NCI-H1105 (cell line): ENCODE measurements at regions not wholly inside any gene's neighbourhood (a gene's known extent, or its start where the extent isn't known, plus 50 kb on each side); places are given as distances from the start of the nearest gene placed in this dataset.
"Not testable (repeated sequence)": the region's sequence is repeated elsewhere in the genome, so short reads cannot be mapped to it uniquely, and the experiment has no call there.

ENCODE experiments used
- DNase-seq: peaks from one replicate; lab custom pipeline; 2025; lab: John Stamatoyannopoulos, UW

DNA sequence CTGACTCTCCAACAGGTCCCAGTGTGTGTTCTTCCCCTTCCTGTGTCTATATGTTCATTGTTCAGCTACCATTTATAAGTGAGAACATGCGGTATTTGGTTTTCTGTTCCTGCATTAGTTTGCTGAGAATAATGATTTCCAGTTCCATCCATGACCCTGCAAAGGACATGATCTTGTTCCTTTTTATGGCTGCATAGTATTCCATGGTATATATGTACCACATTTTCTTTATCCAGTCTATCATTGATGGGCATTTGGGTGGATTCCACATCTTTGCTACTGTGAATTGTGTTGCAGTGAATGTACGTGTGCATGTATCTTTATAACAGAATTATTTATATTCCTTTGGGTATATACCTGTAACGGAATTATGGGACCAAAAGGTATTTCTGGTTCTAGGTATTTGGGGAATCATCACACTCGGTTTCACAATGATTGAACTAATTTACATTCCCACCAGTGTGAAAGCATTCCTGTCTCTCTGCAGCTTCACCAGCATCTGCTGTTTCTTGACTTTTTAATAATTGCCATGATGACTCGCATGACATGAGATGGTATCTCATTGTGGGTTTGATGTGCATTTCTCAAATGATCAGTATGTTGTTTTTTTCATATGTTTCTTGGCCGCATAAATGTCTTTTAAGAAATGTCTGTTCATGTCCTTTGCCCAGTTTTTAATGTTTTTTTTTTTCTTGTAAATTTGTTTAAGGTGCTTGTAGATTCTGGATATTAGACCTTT is 60.2 kb downstream of the LSMEM1 start:
- no peak for DNase-seq

DNA sequence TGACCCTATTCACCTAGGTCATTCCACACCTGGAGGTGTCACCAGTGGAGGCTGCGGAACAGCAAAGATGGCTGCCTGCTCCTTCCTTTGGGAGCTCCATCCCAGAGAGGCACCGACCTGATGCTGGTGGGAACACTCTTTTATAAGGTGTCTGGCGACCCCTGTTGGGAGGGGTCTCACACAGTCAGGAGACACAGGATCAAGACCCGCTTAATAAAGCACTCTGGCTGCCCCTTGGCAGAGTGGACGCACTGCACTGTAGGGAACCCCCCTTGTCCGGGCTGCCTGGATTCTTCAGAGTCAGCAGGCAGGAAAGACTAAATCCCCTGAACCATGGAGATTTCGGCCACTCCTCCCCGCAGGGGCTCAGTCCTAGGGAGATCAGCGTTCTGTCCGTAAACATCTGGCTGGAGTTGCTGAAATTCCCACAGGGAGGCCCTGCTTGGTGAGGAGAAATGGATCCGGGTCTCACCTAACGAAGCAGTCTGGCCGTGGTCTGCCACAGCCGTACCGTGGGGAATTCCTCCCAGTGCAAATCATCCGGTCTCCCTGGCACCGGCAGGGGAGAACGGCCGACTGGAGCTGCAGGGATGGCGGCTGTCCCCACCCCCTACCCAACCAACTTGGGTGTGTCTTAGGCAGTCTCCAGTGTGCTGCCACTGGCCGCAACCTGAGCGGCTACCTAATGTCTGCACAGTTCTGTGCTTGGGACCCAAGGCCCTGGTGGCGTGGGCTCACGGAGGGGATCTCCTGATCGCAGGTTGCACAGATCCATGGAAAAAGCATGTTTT is 66.1 kb downstream of the LSMEM1 start:
- DNase-seq, result no peak

DNA sequence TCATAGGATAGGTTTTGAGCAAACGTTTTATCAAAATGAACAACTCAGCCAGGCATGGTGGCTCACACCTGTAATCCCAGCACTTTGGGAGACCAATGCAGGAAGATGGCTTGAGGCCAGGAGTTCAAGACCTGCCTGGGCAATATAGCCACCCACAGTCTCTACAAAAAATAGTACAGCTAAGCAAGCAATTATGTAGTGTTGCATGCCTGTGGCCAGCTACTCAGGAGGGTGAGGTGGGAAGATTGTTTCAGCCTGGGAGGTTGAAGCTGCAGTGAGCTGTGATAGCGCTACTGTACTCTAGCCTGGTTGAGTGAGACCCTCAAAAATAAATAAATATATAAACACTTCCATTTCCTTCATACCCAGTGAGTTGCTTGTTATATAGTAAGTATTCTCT is 67.1 kb downstream of the LSMEM1 start:
- no peak for DNase-seq

DNA sequence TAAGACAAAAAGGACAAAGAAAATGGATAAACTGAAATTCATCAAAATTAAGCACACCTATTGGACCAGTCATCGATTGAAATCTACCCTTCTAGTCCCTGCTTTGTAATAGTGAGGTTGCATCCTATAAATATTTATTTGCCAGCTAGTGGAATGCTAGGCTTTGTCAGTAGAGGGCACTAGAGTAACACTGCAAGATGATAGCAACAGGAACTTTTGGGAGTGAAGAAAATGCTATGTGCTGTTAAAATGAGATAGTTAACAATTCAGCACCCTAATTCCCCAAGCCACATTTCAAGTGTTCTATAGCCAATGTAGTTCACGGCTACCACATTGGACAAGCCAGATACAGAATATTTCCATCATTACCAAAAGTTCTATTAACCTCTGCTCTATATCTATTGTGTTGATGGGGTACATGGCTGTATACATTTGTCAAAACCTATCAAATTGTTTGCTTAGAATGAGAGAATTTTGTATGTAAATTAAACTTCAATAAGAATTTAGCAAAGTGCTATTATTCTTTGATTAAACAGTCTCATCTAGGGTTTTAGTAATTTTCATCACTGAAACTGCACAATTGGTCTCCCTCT is 69.8 kb downstream of the LSMEM1 start:
- DNase-seq, result no peak

DNA sequence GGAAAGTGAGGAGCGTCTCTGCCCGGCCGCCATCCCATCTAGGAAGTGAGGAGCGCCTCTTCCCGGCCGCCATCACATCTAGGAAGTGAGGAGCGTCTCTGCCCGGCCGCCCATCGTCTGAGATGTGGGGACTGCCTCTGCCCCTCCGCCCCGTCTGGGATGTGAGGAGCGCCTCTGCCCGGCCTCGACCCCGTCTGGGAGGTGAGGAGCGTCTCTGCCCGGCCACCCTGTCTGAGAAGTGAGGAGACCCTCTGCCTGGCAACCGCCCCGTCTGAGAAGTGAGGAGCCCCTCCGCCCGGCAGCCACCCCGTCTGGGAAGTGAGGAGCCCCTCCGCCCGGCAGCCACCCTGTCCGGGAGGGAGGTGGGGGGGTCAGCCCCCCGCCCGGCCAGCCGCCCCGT is 70.7 kb downstream of the LSMEM1 start:
- DNase-seq, result not testable (repeated sequence)

DNA sequence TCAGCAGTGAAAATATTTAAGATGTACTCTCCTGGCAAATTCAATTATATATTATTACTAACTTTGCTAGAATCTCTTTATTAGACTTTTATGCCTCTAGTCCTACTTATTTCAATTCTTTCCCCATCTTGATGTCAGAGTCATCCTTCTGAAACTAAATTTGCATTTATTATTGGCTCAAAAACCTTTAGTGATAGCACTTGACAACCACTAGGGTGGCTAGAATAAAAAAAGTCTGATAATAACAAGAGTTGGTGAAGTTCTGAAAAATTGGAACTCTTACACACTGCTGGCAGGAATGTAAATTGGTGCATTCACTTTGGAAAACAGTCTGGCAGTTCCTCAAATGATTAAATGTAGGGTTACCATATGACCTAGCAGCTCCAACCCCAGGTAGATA is 73.8 kb downstream of the LSMEM1 start:
- DNase-seq, result no peak

DNA sequence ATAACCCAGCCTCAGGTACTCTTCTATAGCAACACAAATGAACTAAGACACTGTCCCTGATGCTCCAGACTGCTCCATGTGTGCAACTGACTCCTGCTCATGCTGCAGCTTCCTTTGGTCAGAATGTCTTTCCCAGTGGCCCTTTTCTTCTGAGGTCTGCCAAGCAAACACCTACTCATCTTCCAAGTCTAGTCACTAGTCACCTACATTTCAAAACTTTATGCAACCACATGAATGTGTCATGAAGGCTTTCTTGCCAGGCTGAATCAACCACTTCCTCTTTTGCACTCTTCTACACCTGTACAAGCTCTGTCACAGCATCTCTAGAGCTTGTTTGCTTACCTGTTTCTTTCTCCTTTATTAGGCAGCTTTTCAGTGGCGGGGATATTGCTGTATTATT is 75.8 kb downstream of the LSMEM1 start:
- DNase-seq, result no peak

DNA sequence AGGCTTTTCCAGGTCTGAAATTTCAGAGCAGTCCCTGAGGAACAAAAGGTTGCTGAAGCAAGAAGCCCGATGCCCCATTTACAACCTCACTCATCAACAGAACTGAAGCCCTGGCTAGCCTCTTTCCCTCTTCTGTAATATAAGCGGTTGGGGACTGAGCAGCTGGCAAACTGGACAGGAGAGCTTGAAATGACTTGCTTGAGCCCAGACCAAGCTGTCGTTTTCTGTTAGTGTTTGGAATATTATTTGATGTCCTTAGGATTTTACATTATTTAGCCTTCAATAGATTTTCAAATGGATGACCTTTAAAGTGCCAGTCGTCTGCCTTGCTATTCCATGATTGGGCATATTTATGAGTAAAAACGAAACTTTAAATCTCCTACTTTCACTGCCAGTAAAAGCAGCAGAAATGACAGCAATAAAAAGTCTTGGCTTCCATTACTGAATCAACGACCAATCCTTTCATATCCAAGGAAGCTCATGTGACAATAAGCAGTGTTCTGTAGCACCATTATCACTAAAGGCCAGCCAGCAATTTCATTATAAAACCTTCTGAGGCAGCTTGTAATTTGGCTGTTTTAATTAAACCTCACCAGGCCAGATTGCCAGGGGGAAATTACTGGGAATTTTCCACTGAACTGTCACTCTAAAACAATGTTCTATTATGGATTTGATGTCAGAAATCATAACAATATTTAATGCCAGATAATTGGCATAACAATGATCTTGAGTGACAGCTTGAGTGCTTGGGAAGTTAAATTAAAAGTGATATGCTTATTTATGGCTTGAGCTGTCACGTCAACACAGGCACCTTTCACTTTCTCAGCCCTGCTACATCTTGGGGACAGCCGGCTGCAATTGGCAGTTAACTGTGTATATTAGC is 85.9 kb downstream of the LSMEM1 start:
- DNase-seq, result peak; percentile 64

DNA sequence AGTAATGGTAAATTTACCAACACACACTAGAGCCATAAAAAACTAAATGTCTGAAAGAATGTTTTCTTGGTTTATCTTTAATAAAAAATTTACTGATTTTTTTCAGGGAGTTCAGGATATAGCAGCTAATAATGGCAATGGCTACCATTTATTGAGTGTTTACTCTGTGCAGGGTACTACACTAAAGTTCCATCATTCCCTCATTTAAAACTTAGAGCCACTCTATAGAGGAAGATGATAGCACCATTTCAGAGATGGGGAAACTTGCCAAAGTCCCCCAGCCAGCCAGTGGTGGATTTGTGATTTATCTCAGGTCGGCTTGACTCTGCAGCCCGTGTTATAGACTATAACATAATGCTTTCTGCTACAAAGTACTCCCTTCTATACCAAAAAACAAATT is 86.6 kb downstream of the LSMEM1 start:
- no peak for DNase-seq

DNA sequence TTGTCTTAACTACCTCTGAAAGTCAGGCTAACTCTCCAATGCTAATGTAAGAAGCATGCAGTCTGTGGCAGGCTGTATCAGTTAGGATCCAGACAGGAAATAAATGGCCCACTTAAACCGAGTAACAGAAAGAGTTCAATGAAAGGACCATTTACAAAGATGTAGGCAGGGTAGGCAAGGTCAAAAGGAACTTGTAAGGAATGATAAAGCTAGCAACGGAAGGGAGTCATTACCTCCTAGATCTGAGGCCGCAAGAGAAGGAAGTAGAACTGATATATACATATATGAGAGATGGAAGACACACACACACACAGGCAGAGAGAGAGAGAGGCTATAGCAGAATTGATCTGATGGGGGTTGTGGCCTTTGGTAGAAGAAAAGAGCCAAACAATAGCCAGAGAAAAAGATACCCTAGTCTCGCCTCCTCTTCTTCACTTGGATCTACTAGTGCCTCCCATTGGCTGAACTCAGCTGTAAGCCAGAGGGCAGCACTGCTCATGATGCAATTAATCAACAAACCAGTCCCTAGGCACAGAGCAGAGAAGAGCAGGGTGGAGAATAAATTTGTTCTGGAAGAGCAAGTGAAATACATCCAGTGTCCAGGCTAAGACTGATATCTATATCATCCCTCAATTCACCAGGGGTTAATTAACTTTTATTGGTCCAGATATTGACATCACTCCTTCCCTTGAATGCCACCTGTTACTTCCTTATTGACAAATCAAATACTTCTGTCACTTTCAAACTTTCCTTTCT is 91.2 kb downstream of the LSMEM1 start:
- DNase-seq, result no peak

DNA sequence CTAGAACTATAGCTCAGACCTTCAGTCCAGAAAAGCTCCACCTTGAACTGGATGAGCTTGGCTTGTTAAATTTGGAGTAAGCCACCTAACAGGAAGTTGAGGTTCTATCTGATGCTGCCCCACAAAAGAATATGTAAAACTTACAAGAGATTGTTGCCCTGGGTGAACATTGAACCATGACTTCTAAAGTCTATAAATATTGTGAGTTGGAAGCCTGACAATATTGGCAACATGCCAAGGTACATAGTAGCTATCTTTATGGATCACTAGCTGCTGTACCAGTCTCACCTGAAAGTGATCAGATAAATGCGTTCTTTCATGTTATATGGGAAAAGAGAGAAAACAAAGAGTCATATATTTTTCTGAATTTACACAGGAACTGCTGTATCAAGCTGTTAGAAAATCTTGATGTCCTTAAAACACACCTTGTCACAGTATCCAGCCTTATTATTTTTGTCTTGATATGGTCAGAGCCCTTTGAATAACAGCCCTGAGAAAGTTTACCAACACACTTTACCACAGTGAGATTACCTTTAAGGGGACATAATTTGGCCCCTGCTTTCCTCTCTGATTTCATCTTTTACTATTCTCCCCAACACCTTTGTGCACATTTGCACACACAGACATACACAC is 92.0 kb downstream of the LSMEM1 start:
- peak; percentile 65 for DNase-seq

DNA sequence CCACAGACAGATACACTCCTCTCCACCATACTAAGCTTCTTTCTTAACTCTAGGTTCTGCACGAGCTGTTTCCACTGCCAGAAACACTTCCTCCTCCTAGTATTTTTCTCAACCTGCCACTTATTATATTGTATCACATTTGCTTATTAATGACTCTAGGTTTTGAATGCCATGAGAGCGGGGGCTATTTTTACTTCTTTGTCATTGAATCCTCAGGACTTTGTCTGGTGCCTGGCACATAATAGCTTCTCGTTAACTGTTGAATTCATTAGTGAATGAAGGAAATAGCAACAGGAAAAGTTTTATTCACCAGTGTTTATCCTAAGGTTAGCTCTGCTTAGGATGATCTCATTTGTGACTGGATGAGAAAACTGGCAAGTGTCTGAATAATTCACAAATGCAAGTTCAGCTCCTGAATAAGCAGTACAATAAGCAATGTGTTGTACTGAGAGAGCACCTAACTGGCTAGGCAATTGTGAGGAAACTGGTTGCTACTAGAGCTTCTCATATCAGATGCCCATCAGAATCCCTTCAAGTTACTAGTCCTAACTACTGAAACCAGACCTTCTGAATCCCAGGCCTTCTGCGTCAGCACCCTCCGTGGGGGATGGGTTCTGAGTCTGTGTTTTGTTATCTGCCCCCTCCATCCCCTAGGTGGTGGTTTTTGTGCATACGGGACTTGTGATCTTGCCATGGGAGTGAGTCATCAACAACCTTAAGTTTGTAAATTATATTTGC is 92.7 kb downstream of the LSMEM1 start:
- DNase-seq, result no peak

DNA sequence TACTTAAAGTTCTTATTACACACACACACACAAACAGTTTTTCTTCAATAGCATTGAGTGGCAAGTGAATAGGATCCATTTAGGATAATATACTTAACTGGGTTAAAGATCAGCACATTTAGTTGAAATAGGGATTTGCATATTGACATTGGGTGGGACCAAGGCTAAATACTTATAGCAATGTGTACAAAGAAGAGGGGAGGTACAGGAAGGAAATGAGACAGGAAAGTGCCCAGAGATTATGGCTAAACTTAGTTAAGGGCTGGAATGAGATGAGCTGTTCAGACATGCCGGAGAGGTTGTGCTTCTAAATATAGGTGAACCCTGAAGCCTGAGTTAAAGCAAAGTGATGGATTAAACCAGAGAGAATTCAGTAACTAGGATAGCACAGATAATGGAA is 95.1 kb downstream of the LSMEM1 start:
- no peak for DNase-seq

DNA sequence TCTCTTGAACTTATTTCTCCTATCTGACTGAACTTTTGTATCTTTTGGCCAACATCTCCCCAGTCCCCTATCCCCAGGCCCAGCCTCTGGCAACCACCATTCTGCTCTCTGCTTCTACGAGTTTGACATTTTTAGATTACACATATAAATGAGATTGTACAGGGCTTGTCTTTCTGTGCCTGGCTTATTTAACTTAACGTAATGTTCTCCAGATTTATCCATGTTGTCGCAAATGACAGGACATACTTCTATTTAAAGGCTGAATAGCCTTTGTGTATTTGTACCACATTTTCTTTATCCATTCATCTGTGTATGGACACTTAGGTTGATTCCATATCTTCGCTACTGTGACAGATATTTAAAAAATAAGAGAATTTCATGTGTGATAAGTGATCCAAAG is 98.6 kb downstream of the LSMEM1 start:
- no peak for DNase-seq

DNA sequence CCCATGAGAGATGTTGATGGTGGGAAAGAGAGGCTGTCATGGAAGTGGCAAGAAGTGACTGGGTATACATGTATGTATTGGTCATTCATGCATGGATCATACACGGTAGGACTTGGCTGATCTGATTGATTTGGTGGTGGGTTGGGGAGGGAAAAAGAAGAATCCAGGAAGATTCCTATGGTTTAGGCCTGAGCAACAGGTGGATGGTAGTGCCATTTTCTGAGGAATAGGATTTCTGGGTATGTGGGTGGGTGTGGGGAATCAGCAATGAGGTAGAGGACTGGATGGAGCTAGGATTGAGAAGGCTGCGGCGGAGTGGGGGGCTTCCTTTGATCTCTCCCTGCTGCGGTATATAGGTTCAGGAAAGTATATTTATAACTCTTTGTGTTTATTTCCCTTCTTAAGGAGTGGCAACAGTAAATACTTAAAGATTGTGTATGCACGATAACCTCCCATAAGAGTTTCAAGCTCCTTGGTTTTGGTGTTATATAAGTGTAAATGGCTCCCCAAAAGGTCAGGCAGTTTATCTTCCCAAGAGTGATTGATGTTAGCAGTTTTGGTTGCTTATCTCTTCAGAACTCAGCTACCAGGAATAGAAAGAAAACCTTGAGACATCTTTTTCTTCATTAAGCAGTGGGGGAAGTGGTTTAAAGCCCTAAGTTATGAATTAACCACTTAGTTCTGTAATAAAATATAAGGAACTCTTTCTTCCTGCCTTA is 100.1 kb downstream of the LSMEM1 start:
- no peak for DNase-seq

DNA sequence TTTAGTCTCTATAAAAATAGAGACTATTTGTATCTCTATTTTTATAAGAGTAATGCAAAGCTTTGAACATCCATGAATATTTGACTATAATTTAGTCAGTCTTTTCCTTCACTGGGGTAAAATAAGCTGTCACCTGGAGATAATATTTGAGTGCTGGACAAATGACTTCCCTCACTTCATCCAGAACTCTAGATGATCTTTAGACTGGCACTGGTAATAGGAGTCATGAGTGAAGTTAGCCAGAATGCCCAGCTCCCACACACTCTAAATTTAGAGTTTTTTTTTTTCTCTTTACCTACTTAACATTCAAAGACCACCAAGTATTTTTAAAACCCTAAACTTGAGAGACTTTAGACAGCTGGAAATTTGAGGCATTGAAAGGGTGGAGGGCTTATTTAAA is 100.7 kb downstream of the LSMEM1 start:
- no peak for DNase-seq

DNA sequence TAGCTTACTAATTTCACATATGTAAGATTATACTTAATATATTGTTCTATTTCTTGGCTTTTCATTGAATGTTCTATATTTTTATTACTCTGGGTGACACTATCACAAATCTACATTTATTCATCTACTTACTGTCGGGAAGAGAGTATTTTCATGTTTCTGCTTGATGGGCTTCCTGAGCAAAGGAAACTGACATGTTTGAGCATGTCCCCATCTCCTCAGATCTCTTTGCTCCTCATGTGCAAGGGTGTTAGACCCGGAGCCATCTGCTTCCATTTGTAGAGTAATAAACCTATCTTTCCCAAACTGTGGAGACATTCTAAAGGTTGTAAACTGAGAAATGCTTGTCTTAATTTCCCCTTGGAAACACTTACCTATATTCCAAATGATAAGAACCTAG is 103.5 kb downstream of the LSMEM1 start:
- no peak for DNase-seq

DNA sequence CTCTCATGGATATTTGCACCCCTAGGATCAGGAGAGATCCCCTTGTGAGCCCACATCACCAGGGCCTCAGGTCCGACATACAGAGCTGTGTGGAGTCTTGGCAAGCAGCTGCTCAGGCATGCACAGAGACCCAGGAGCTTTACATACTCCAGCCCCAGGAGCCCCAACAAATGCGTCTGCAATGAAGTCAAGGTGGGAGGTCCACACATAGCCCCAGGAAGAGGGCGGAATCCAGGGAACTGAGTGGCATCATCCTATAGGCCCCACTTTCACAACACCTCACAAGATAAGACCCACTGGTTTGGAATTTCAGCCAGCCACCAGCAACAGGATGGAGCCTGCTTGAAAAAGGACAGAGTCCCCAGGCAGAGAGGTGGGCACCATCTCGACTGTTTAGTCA is 106.7 kb downstream of the LSMEM1 start:
- no peak for DNase-seq

DNA sequence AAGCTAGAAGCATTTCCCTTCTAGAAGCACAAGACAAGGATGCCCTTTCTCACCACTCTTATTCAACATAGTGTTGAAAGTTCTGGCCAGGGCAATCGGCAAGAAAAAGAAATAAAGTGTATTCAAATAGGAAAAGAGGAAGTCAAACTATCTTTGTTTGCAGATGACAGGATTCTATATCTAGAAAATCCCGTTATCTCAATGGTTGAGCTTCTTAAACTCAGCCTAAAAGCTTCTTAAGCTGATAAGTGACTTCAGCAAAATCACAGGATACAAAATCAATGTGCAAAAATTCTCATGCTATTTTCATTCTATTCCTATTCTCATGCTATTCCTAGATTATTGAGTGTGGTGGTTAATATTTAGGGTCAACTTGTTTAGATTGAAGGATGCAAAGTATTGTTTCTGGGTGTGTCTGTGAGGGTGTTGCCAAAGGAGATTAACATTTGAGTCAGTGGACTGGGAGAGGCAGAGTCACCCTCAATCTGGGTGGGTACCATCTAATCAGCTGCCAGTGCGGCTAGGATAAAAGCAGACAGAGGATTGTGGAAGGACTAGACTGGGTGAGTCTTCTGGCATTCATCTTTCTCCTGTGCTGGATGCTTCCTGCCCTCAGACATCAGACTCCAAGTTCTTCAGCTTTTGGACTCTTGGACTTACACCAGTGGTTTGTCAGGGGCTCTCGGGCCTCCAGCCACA is 111.9 kb downstream of the LSMEM1 start:
- DNase-seq, result not testable (repeated sequence)
